Stomach (tissue), 8 donors: ENCODE measurements at regions not wholly inside any gene's neighbourhood (a gene's known extent, or its start where the extent isn't known, plus 50 kb on each side); places are given as distances from the start of the nearest gene placed in this dataset.

ENCODE experiments used
- DNase-seq, 2 donors: peaks; one replicate each; pipeline versions ENCODE4 v3.0.0 to v3.0.0-alpha.2; 2013 to 2019
- H3K27ac ChIP-seq, 5 donors: fragments of 200-600 bp in 4 of 5; sonication (generic) in 4 of 5; one replicate each; pipeline ENCODE4 v1.5.1; 2013 to 2019; ENCODE audit warnings: mild to moderate bottlenecking in 1 of 5, moderate library complexity in 1 of 5
- H3K27me3 ChIP-seq, 3 donors: fragments of 200-600 bp; sonication (generic); one replicate each; pipeline ENCODE4 v1.5.1; 2017 to 2019; ENCODE audit warnings: mixed run types in 1 of 3
- H3K36me3 ChIP-seq, 4 donors: fragments of 200-600 bp; sonication (generic); 1 replicate in 3 of 4; 2 replicates in 1 of 4; pipeline ENCODE4 v1.5.1; 2016 to 2019
- H3K4me1 ChIP-seq, 4 donors: fragments of 200-600 bp; sonication (generic); one replicate each; pipeline ENCODE4 v1.5.1; 2016 to 2019
- H3K4me3 ChIP-seq, 4 donors: fragments of 200-600 bp; sonication (generic) in 3 of 4; one replicate each; pipeline ENCODE4 v1.5.1; 2016 to 2019; ENCODE audit warnings: mild to moderate bottlenecking in 1 of 4
- H3K9me3 ChIP-seq, 4 donors: fragments of 200-600 bp; sonication (generic); one replicate each; pipeline ENCODE4 v1.5.1; 2016 to 2019
- CTCF ChIP-seq, 7 experiments: fragments of 450-650 bp in 4 of 7; fragments of 200-600 bp in 3 of 7; sonication (generic) in 3 of 7; IDR thresholded peaks; one replicate each; pipeline ENCODE4 v1.5.1; 2016 to 2019; ENCODE audit warnings: antibody characterized with exemption in 7 of 7, control low read depth in 2 of 7, mild to moderate bottlenecking in 1 of 7
- EP300 ChIP-seq: sonication (generic); formaldehyde crosslinking; IDR thresholded peaks from one replicate; pipeline ENCODE4 v1.6.1; 2017; ENCODE audit warnings: antibody characterized with exemption
- POLR2A ChIP-seq, 4 donors: fragments of 450-650 bp; IDR thresholded peaks; one replicate each; pipeline ENCODE4 v1.6.1; 2016; ENCODE audit warnings: antibody characterized with exemption in 4 of 4, control low read depth in 2 of 4, mild to moderate bottlenecking in 1 of 4, moderate library complexity in 1 of 4
- POLR2AphosphoS5 ChIP-seq, 3 donors: sonication (generic); formaldehyde crosslinking; IDR thresholded peaks; one replicate each; pipeline ENCODE4 v1.6.1; 2016; ENCODE audit warnings: antibody characterized with exemption in 3 of 3
- WGBS, 5 donors: extraction: QIAGEN DNeasy Blood & Tissue Kit in 3 of 5; methylation state at CpG; one replicate each; pipeline versions ENCODE4 v1.1.5 to v1.1.7; 2013 to 2018; 5-methylcytosine and 5-hydroxymethylcytosine counted together
- intact Hi-C: fragments of 100-400 bp; cut with DNase I; formaldehyde crosslinking; loops from one replicate; pipeline ENCODE4 v1.15.1; 2023; ENCODE audit warnings: low total_unique reads
- donor health status: healthy with polysubstance abuse.
- donor health status: Bipolar disorder and iron deficiency.
- donor health status: healthy.

- H3K4me1 ChIP-seq: no peaks in the 10 kb centered on the region
- DNase-seq: no peak
- H3K27ac ChIP-seq: no peak overlapping the region
- intact Hi-C loops: no loop called here
- no peaks in the 10 kb centered on the region for H3K27me3 ChIP-seq
- H3K4me3 ChIP-seq: no peak overlapping the region
- TF ChIP-seq EP300 (no peak), POLR2AphosphoS5 (IDR thresholded peaks at IDR 0.05) (no peak), POLR2A (IDR thresholded peaks at IDR 0.05) (no peak), CTCF (IDR thresholded peaks at IDR 0.05) (no peak)
- 46 to 69% (median 58%) methylated on average over 1 of the region's 1 CpG for WGBS, 5 donors
- H3K9me3 ChIP-seq: peaks cover 0 to 14% (median 4%) of the 10 kb centered on the region in 4 donors
- H3K36me3 ChIP-seq: no peaks in the 10 kb centered on the region
These were observed 276.4 kb upstream of the PLXNA2 start for GRCh38 chr1:208520438-208521099.

- H3K4me1 ChIP-seq: no peaks in the 10 kb centered on the region
- no peak for DNase-seq
- no peaks in the 10 kb centered on the region for H3K36me3 ChIP-seq
- H3K4me3 ChIP-seq: no peak overlapping the region
- WGBS, 5 donors: 21 to 52% (median 24%) methylated on average over 3 of the region's 3 CpGs
- H3K27me3 ChIP-seq: no peaks in the 10 kb centered on the region
- H3K9me3 ChIP-seq: peaks cover 0 to 10% (median 3%) of the 10 kb centered on the region in 4 donors
- no peak for TF ChIP-seq POLR2A (IDR thresholded peaks at IDR 0.05)
- no peak for TF ChIP-seq EP300
- TF ChIP-seq POLR2AphosphoS5 (IDR thresholded peaks at IDR 0.05): no peak
- no peak overlapping the region for H3K27ac ChIP-seq
- intact Hi-C loops: no loop called here
These were observed 277.4 kb upstream of the PLXNA2 start for GRCh38 chr1:208521534-208521933.

GRCh38 chr1:208523007-208523406 is 278.8 kb upstream of the PLXNA2 start:
- TF ChIP-seq POLR2AphosphoS5 (IDR thresholded peaks at IDR 0.05) (no peak), CTCF (IDR thresholded peaks at IDR 0.05) (no peak), POLR2A (IDR thresholded peaks at IDR 0.05) (no peak), EP300 (no peak)
- Histone ChIP-seq H3K36me3 (no peaks in the 10 kb centered on the region), H3K4me3 (no peak overlapping the region), H3K27me3 (no peaks in the 10 kb centered on the region), H3K4me1 (no peaks in the 10 kb centered on the region), H3K27ac (no peak overlapping the region), H3K9me3 (no peaks in the 10 kb centered on the region)
- 86 to 92% (median 90%) methylated on average over 5 of the region's 5 CpGs for WGBS, 5 donors
- intact Hi-C loops: no loop called here
- no peak for DNase-seq

- H3K27me3 ChIP-seq: no peaks in the 10 kb centered on the region
- no peaks in the 10 kb centered on the region for H3K36me3 ChIP-seq
- intact Hi-C loops: no loop called here
- TF ChIP-seq CTCF (IDR thresholded peaks at IDR 0.05) (no peak), EP300 (no peak), POLR2A (IDR thresholded peaks at IDR 0.05) (no peak), POLR2AphosphoS5 (IDR thresholded peaks at IDR 0.05) (no peak)
- 94 to 96% (median 94%) methylated on average over 4 of the region's 4 CpGs for WGBS, 5 donors
- no peak for DNase-seq
- no peak overlapping the region for H3K27ac ChIP-seq
- peaks cover 0 to 9% (median 0%) of the 10 kb centered on the region in 4 donors for H3K4me1 ChIP-seq
- H3K4me3 ChIP-seq: no peak overlapping the region
- no peaks in the 10 kb centered on the region for H3K9me3 ChIP-seq
These were observed 280.2 kb upstream of the PLXNA2 start for GRCh38 chr1:208524376-208524775.

GRCh38 chr1:208524925-208525324 is 280.7 kb upstream of the PLXNA2 start:
- H3K9me3 ChIP-seq: no peaks in the 10 kb centered on the region
- intact Hi-C loops: no loop called here
- H3K36me3 ChIP-seq: no peaks in the 10 kb centered on the region
- H3K27me3 ChIP-seq: no peaks in the 10 kb centered on the region
- TF ChIP-seq EP300: no peak
- TF ChIP-seq POLR2A (IDR thresholded peaks at IDR 0.05): no peak
- TF ChIP-seq CTCF (IDR thresholded peaks at IDR 0.05): no peak
- TF ChIP-seq POLR2AphosphoS5 (IDR thresholded peaks at IDR 0.05): no peak
- no peak overlapping the region for H3K27ac ChIP-seq
- H3K4me3 ChIP-seq: no peak overlapping the region
- H3K4me1 ChIP-seq: peaks cover 0 to 9% (median 0%) of the 10 kb centered on the region in 4 donors
- peak in 1 of 2 donors; percentile 45 for DNase-seq
- WGBS, 5 donors: 52 to 72% (median 68%) methylated on average over 5 of the region's 5 CpGs
